Panc1 (cell line): ENCODE measurements at regions not wholly inside any gene's neighbourhood (a gene's known extent, or its start where the extent isn't known, plus 50 kb on each side); places are given as distances from the start of the nearest gene placed in this dataset.

Experiments used
- ATAC-seq: fragments of 200-7000 bp; cut with Tn5 transposase; 2 replicates; pipeline ENCODE4 v1.9.1; 2020; ENCODE audit warnings: mild to moderate bottlenecking, moderate library complexity
- BruUV-seq: library from RNA; stranded (reverse); fragments of 400-500 nt; replicated peaks from 2 replicates; lab custom pipeline; 2021; lab: Mats Ljungman, UMichigan
- CTCF ChIA-PET: fragments of 300-600 bp; sonication (Branson Sonifier 250); formaldehyde crosslinking; loops from one replicate; lab custom pipeline; 2022; ENCODE audit warnings: antibody characterized with exemption; lab: Charles Lee
- POLR2A ChIA-PET: fragments of 300-600 bp; sonication (Branson Sonifier 250); formaldehyde crosslinking; loops from one replicate; lab custom pipeline; 2022; ENCODE audit warnings: antibody characterized with exemption; lab: Charles Lee
- DNase-seq: peaks from one replicate; pipeline ENCODE4 v3.0.0-alpha.2; 2010; ENCODE audit warnings: low read depth, low spot score
- H3K27ac ChIP-seq: 2 replicates; pipeline ENCODE4 v1.5.1; 2011; ENCODE audit warnings: mild to moderate bottlenecking, low read length, inconsistent platforms
- H3K27me3 ChIP-seq: fragments of 200-500 bp; sonication (Bioruptor generic); 2 replicates; pipeline ENCODE4 v1.6.0; 2014; ENCODE audit warnings: low read length, inconsistent platforms; ENCODE audit not compliant: control insufficient read depth, insufficient read depth
- H3K36me3 ChIP-seq: fragments of 200-500 bp; sonication (Bioruptor generic); 2 replicates; pipeline ENCODE4 v1.5.1; 2014; ENCODE audit warnings: inconsistent platforms, mild to moderate bottlenecking, low read length, moderate library complexity; ENCODE audit not compliant: control insufficient read depth, insufficient read depth
- H3K4me1 ChIP-seq: 2 replicates; pipeline ENCODE4 v1.5.1; 2011; ENCODE audit warnings: inconsistent platforms, mild to moderate bottlenecking, low read length, moderate library complexity; ENCODE audit not compliant: control insufficient read depth, insufficient read depth
- H3K4me3 ChIP-seq, 2 experiments: 2 replicates each; pipeline ENCODE4 v1.5.1; 2011 to 2012; ENCODE audit warnings: low read depth in 2 of 2, low read length in 2 of 2, mild to moderate bottlenecking in 2 of 2, inconsistent platforms in 1 of 2, moderate library complexity in 1 of 2
- H3K9me3 ChIP-seq: fragments of 200-500 bp; sonication (Bioruptor generic); 2 replicates; pipeline ENCODE4 v1.5.1; 2014; ENCODE audit warnings: low read depth, mild to moderate bottlenecking, inconsistent platforms, low read length, moderate library complexity; ENCODE audit not compliant: control insufficient read depth, insufficient read depth
- POLR2AphosphoS5 ChIP-seq: IDR thresholded peaks from 2 replicates; pipeline ENCODE4 v1.6.1; 2012; ENCODE audit warnings: mild to moderate bottlenecking, low read depth, low read length, moderate library complexity
- SIN3A ChIP-seq: IDR thresholded peaks from 2 replicates; pipeline ENCODE4 v1.6.1; 2012; ENCODE audit warnings: low read depth, mild to moderate bottlenecking, low read length, moderate library complexity, borderline replicate concordance; ENCODE audit not compliant: insufficient read depth
- TCF7L2 ChIP-seq: IDR thresholded peaks from 2 replicates; pipeline ENCODE4 v1.6.1; 2011; ENCODE audit warnings: mild to moderate bottlenecking, low read depth, low read length, inconsistent platforms
- in situ Hi-C: cut with HindIII; loops from 2 replicates; pipeline ENCODE4 v1.10.0; 2016; ENCODE audit warnings: low sequenced_read_pairs, low pct_unique_long_range_greater_than_20kb
- intact Hi-C: fragments of 100-400 bp; cut with micrococcal nuclease; formaldehyde crosslinking; loops from one replicate; pipeline ENCODE4 v1.10.0; 2022; ENCODE audit not compliant: unreplicated experiment
- TF ChIP-seq, protein P1 (sequence below), 2 experiments: IDR thresholded peaks; 2 replicates each; pipeline ENCODE4 v1.6.1; 2011 to 2012; ENCODE audit warnings: low read depth in 2 of 2, control low read depth in 1 of 2, low read length in 1 of 2, mild to moderate bottlenecking in 1 of 2, moderate library complexity in 1 of 2; ENCODE audit not compliant: insufficient read depth in 1 of 2
- TF ChIP-seq, protein P2 (sequence below): fragments of 450-650 bp; IDR thresholded peaks from 2 replicates; pipeline ENCODE4 v1.5.1; 2017; ENCODE audit warnings: mild to moderate bottlenecking

DNA sequence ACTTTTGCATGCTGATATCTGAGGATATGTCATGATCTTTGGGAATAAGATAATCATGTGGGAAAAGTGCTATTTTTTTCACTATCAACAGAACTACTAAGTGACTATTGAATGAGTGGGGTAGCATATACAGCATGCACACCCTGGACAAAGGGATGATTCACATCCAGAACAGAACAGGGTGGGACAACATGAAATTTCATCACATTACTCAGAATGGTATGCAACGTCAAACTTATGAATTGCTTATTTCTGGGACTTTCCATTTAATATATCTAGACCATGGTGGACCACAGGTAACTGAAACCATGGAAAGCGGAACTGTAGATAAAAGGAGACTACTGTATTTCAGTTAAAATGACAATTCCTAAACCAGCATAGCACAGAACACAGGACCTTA, 370.0 kb downstream of the HINT1 start:
- Histone ChIP-seq H3K9me3 (no peaks in the 10 kb centered on the region), H3K27ac (no peak overlapping the region), H3K4me1 (no peaks in the 10 kb centered on the region), H3K36me3 (no peaks in the 10 kb centered on the region), H3K27me3 (no peaks in the 10 kb centered on the region), H3K4me3 (no peak overlapping the region)
- ATAC-seq (no peak), DNase-seq (no peak)
- no peak for TF ChIP-seq POLR2AphosphoS5
- TF ChIP-seq SIN3A, result no peak
- TF ChIP-seq, protein P1, sequence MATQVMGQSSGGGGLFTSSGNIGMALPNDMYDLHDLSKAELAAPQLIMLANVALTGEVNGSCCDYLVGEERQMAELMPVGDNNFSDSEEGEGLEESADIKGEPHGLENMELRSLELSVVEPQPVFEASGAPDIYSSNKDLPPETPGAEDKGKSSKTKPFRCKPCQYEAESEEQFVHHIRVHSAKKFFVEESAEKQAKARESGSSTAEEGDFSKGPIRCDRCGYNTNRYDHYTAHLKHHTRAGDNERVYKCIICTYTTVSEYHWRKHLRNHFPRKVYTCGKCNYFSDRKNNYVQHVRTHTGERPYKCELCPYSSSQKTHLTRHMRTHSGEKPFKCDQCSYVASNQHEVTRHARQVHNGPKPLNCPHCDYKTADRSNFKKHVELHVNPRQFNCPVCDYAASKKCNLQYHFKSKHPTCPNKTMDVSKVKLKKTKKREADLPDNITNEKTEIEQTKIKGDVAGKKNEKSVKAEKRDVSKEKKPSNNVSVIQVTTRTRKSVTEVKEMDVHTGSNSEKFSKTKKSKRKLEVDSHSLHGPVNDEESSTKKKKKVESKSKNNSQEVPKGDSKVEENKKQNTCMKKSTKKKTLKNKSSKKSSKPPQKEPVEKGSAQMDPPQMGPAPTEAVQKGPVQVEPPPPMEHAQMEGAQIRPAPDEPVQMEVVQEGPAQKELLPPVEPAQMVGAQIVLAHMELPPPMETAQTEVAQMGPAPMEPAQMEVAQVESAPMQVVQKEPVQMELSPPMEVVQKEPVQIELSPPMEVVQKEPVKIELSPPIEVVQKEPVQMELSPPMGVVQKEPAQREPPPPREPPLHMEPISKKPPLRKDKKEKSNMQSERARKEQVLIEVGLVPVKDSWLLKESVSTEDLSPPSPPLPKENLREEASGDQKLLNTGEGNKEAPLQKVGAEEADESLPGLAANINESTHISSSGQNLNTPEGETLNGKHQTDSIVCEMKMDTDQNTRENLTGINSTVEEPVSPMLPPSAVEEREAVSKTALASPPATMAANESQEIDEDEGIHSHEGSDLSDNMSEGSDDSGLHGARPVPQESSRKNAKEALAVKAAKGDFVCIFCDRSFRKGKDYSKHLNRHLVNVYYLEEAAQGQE (IDR thresholded peaks at IDR 0.05; ENCODE audit: insufficient read depth in 1 of 2, low read depth in 2 of 2, low read length in 1 of 2), result no peak
- no peak for TF ChIP-seq TCF7L2
- TF ChIP-seq, protein P2, sequence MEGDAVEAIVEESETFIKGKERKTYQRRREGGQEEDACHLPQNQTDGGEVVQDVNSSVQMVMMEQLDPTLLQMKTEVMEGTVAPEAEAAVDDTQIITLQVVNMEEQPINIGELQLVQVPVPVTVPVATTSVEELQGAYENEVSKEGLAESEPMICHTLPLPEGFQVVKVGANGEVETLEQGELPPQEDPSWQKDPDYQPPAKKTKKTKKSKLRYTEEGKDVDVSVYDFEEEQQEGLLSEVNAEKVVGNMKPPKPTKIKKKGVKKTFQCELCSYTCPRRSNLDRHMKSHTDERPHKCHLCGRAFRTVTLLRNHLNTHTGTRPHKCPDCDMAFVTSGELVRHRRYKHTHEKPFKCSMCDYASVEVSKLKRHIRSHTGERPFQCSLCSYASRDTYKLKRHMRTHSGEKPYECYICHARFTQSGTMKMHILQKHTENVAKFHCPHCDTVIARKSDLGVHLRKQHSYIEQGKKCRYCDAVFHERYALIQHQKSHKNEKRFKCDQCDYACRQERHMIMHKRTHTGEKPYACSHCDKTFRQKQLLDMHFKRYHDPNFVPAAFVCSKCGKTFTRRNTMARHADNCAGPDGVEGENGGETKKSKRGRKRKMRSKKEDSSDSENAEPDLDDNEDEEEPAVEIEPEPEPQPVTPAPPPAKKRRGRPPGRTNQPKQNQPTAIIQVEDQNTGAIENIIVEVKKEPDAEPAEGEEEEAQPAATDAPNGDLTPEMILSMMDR, result no peak
- ChIA-PET CTCF (no interaction called here), POLR2A (no interaction called here)
- BruUV-seq, result no TSS peak
- in situ Hi-C loops, result no loop called here
- intact Hi-C loops, result no loop called here

DNA sequence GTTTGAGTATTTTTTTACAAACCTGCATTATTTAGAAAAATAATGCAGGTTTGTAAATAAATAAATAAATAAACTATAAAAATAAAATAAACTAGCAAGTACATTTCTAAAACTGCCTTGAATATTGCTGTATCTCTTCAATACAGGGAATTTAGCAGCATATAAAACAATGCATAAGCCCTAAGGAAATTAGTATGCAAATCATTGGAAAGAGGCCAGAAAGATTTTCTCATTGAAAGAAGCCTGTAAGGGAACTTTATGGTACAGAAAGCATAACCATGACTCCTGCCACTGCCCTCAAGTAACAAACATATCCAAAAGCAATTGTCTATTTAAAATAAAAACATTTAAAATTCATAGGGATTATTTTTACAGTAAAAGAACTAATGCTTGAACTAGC, 387.3 kb downstream of the HINT1 start:
- Histone ChIP-seq H3K27me3 (no peaks in the 10 kb centered on the region), H3K4me3 (no peak overlapping the region), H3K27ac (no peak overlapping the region), H3K4me1 (no peaks in the 10 kb centered on the region), H3K36me3 (no peaks in the 10 kb centered on the region), H3K9me3 (no peaks in the 10 kb centered on the region)
- TF ChIP-seq, protein P1 (IDR thresholded peaks at IDR 0.05; ENCODE audit: insufficient read depth in 1 of 2, low read depth in 2 of 2, low read length in 1 of 2), result no peak
- TF ChIP-seq, protein P2, result no peak
- TF ChIP-seq POLR2AphosphoS5, result no peak
- no peak for TF ChIP-seq TCF7L2
- no peak for TF ChIP-seq SIN3A
- in situ Hi-C loops, result no loop called here
- intact Hi-C loops, result no loop called here
- ATAC-seq (no peak), DNase-seq (no peak)
- no TSS peak for BruUV-seq
- ChIA-PET CTCF (no interaction called here), POLR2A (no interaction called here)
